GM12878 (cell line): ENCODE measurements at regions not wholly inside any gene's neighbourhood (a gene's known extent, or its start where the extent isn't known, plus 50 kb on each side); places are given as distances from the start of the nearest gene placed in this dataset.

Source experiments
- ATAC-seq: fragments of 200-7000 bp; cut with Tn5 transposase; 3 replicates; pipeline ENCODE4 v1.9.1; 2020; ENCODE audit warnings: mild to moderate bottlenecking, moderate library complexity
- BruUV-seq: library from RNA; stranded (reverse); fragments of 400-500 nt; replicated peaks from 2 replicates; lab custom pipeline; 2021; lab: Mats Ljungman, UMichigan
- CTCF ChIA-PET: fragments of 300-600 bp; sonication (Branson Sonifier 250); formaldehyde crosslinking; extraction: SDS; loops from one replicate; lab custom pipeline; 2021; ENCODE audit warnings: inconsistent platforms; lab: Yijun Ruan, JAX
- POLR2A ChIA-PET: fragments of 350-600 bp; formaldehyde crosslinking; extraction: SDS; loops from one replicate; lab custom pipeline; 2021; ENCODE audit warnings: inconsistent platforms; lab: Charles Lee
- RAD21 ChIA-PET: fragments of 300-600 bp; sonication (Branson Sonifier 250); formaldehyde crosslinking; loops from one replicate; lab custom pipeline; 2023; ENCODE audit warnings: antibody characterized with exemption; ENCODE audit not compliant: unreplicated experiment; lab: Charles Lee
- SMC1A ChIA-PET: fragments of 300-600 bp; sonication (Branson Sonifier 250); formaldehyde crosslinking; loops from one replicate; lab custom pipeline; 2023; ENCODE audit not compliant: unreplicated experiment, uncharacterized antibody; lab: Charles Lee
- DNase-seq: peaks from one replicate; pipeline ENCODE4 v3.0.0-alpha.2; 2011; ENCODE audit warnings: low read depth, low spot score
- FAIRE-seq: peaks from 3 replicates; lab custom pipeline; 2011; peaks lifted over from hg19 to GRCh38; lab: Jason Lieb, UNC
- H2AFZ ChIP-seq: 2 replicates; pipeline ENCODE4 v1.6.0; 2011; ENCODE audit warnings: low read depth, low read length, control low read depth; ENCODE audit not compliant: control insufficient read depth
- H3K27ac ChIP-seq: 2 replicates; pipeline ENCODE4 v1.5.1; 2011; ENCODE audit warnings: control low read depth; ENCODE audit not compliant: control insufficient read depth, insufficient read depth
- H3K27me3 ChIP-seq, 2 experiments: replicated peaks in 1 of 2; 2 replicates each; pipeline versions ENCODE4 v1.6.0 to v1.6.1; 2011; ENCODE audit warnings: low read length in 1 of 2; ENCODE audit not compliant: control insufficient read depth in 2 of 2, insufficient read depth in 2 of 2
- H3K36me3 ChIP-seq, 2 experiments: 2 replicates each; pipeline ENCODE4 v1.5.1; 2011; ENCODE audit warnings: low read length in 1 of 2; ENCODE audit not compliant: control insufficient read depth in 2 of 2, insufficient read depth in 2 of 2
- H3K4me1 ChIP-seq: 2 replicates; pipeline ENCODE4 v1.6.1; 2011; ENCODE audit warnings: mild to moderate bottlenecking, low read length, moderate library complexity, mixed read lengths; ENCODE audit not compliant: control insufficient read depth, insufficient read depth
- H3K4me2 ChIP-seq: 2 replicates; pipeline ENCODE4 v1.6.0; 2011; ENCODE audit warnings: control low read depth; ENCODE audit not compliant: control insufficient read depth, insufficient read depth
- H3K4me3 ChIP-seq: fragments of 200-600 bp; sonication (generic); 2 replicates; pipeline ENCODE4 v1.5.1; 2016
- H3K79me2 ChIP-seq: 2 replicates; pipeline ENCODE4 v1.6.0; 2011; ENCODE audit warnings: low read length; ENCODE audit not compliant: control insufficient read depth, insufficient read depth
- H3K9ac ChIP-seq: 2 replicates; pipeline ENCODE4 v1.8.0; 2011; ENCODE audit warnings: low read length, control low read depth, mixed read lengths; ENCODE audit not compliant: control insufficient read depth, insufficient read depth
- H3K9me3 ChIP-seq: replicated peaks from 3 replicates; pipeline ENCODE4 v1.5.1; 2011; ENCODE audit warnings: mild to moderate bottlenecking, low read length; ENCODE audit not compliant: control insufficient read depth, insufficient read depth
- H4K20me1 ChIP-seq: 2 replicates; pipeline ENCODE4 v1.6.0; 2011; ENCODE audit not compliant: control insufficient read depth, insufficient read depth
- BACH1 ChIP-seq: fragments of 450-650 bp; IDR thresholded peaks from 2 replicates; pipeline ENCODE4 v1.6.1; 2017; ENCODE audit warnings: mild to moderate bottlenecking, borderline replicate concordance
- CBX5 ChIP-seq: sonication (generic); IDR thresholded peaks from 2 replicates; pipeline ENCODE4 v1.6.1; 2016; ENCODE audit warnings: low read depth, moderate library complexity, mild to moderate bottlenecking, inconsistent platforms
- CUX1 ChIP-seq: IDR thresholded peaks from 2 replicates; pipeline ENCODE4 v1.6.1; 2012; ENCODE audit warnings: improper control_type of control experiment, low read depth, low read length; ENCODE audit not compliant: insufficient replicate concordance
- GATAD2B ChIP-seq: fragments of 450-650 bp; conservative IDR thresholded peaks from 2 replicates; pipeline ENCODE4 v1.6.1; 2017; ENCODE audit warnings: low read depth, mild to moderate bottlenecking, moderate library complexity
- HCFC1 ChIP-seq: fragments of 150-350 bp; IDR thresholded peaks from 2 replicates; pipeline ENCODE4 v1.6.1; 2014; ENCODE audit warnings: low read length
- KAT2A ChIP-seq: conservative IDR thresholded peaks from 2 replicates; pipeline ENCODE4 v1.6.1; 2011; ENCODE audit warnings: low read depth, low read length; ENCODE audit not compliant: control insufficient read depth
- NBN ChIP-seq: fragments of 450-650 bp; IDR thresholded peaks from 2 replicates; pipeline ENCODE4 v1.6.1; 2016
- SMAD5 ChIP-seq: IDR thresholded peaks from 2 replicates; pipeline ENCODE4 v1.6.1; 2016; ENCODE audit warnings: antibody characterized with exemption, low read depth
- SREBF1 ChIP-seq: IDR thresholded peaks from 2 replicates; pipeline ENCODE4 v1.6.1; 2012; ENCODE audit warnings: mild to moderate bottlenecking, low read length
- STAT1 ChIP-seq: fragments of 450-650 bp; conservative IDR thresholded peaks from 2 replicates; pipeline ENCODE4 v1.6.1; 2014; ENCODE audit warnings: antibody characterized with exemption, mild to moderate bottlenecking
- in situ Hi-C: fragments of 300-500 bp; cut with MboI; formaldehyde crosslinking; loops from 9 replicates; pipeline ENCODE4 v1.14.3; 2018; ENCODE audit warnings: mixed read lengths
- intact Hi-C: fragments of 100-400 bp; cut with micrococcal nuclease; formaldehyde crosslinking; loops from one replicate; pipeline ENCODE4 v1.14.2; 2022; ENCODE audit not compliant: unreplicated experiment
- TF ChIP-seq, protein P1 (sequence below): fragments of 150-350 bp; IDR thresholded peaks from 2 replicates; pipeline ENCODE4 v1.6.1; 2016; ENCODE audit warnings: low read depth, low read length
- TF ChIP-seq, protein P2 (sequence below): fragments of 450-650 bp; formaldehyde crosslinking; IDR thresholded peaks from 2 replicates; pipeline ENCODE4 v1.4.0; 2020; ENCODE audit warnings: mild to moderate bottlenecking, moderate library complexity
- TF ChIP-seq, protein P3 (sequence below): fragments of 450-650 bp; IDR thresholded peaks from 2 replicates; pipeline ENCODE4 v1.6.1; 2014; ENCODE audit warnings: mild to moderate bottlenecking

GRCh38 chr4:161285461-161285860 lies 878.3 kb downstream of the FSTL5 start:
- intact Hi-C loops = loop anchor here (10.0 kb wide), 1 partner anchor 269 kb away; no protein-coding TSS in a partner anchor
- TF ChIP-seq BACH1 = no peak
- no peak for TF ChIP-seq NBN
- TF ChIP-seq, protein P1, sequence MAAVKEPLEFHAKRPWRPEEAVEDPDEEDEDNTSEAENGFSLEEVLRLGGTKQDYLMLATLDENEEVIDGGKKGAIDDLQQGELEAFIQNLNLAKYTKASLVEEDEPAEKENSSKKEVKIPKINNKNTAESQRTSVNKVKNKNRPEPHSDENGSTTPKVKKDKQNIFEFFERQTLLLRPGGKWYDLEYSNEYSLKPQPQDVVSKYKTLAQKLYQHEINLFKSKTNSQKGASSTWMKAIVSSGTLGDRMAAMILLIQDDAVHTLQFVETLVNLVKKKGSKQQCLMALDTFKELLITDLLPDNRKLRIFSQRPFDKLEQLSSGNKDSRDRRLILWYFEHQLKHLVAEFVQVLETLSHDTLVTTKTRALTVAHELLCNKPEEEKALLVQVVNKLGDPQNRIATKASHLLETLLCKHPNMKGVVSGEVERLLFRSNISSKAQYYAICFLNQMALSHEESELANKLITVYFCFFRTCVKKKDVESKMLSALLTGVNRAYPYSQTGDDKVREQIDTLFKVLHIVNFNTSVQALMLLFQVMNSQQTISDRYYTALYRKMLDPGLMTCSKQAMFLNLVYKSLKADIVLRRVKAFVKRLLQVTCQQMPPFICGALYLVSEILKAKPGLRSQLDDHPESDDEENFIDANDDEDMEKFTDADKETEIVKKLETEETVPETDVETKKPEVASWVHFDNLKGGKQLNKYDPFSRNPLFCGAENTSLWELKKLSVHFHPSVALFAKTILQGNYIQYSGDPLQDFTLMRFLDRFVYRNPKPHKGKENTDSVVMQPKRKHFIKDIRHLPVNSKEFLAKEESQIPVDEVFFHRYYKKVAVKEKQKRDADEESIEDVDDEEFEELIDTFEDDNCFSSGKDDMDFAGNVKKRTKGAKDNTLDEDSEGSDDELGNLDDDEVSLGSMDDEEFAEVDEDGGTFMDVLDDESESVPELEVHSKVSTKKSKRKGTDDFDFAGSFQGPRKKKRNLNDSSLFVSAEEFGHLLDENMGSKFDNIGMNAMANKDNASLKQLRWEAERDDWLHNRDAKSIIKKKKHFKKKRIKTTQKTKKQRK = no peak
- no peak for TF ChIP-seq SMAD5
- no peak for TF ChIP-seq CBX5
- no peak for TF ChIP-seq HCFC1
- TF ChIP-seq STAT1 = no peak
- TF ChIP-seq, protein P2, sequence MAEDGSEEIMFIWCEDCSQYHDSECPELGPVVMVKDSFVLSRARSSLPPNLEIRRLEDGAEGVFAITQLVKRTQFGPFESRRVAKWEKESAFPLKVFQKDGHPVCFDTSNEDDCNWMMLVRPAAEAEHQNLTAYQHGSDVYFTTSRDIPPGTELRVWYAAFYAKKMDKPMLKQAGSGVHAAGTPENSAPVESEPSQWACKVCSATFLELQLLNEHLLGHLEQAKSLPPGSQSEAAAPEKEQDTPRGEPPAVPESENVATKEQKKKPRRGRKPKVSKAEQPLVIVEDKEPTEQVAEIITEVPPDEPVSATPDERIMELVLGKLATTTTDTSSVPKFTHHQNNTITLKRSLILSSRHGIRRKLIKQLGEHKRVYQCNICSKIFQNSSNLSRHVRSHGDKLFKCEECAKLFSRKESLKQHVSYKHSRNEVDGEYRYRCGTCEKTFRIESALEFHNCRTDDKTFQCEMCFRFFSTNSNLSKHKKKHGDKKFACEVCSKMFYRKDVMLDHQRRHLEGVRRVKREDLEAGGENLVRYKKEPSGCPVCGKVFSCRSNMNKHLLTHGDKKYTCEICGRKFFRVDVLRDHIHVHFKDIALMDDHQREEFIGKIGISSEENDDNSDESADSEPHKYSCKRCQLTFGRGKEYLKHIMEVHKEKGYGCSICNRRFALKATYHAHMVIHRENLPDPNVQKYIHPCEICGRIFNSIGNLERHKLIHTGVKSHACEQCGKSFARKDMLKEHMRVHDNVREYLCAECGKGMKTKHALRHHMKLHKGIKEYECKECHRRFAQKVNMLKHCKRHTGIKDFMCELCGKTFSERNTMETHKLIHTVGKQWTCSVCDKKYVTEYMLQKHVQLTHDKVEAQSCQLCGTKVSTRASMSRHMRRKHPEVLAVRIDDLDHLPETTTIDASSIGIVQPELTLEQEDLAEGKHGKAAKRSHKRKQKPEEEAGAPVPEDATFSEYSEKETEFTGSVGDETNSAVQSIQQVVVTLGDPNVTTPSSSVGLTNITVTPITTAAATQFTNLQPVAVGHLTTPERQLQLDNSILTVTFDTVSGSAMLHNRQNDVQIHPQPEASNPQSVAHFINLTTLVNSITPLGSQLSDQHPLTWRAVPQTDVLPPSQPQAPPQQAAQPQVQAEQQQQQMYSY = no peak
- TF ChIP-seq SREBF1 = no peak
- TF ChIP-seq, protein P3, sequence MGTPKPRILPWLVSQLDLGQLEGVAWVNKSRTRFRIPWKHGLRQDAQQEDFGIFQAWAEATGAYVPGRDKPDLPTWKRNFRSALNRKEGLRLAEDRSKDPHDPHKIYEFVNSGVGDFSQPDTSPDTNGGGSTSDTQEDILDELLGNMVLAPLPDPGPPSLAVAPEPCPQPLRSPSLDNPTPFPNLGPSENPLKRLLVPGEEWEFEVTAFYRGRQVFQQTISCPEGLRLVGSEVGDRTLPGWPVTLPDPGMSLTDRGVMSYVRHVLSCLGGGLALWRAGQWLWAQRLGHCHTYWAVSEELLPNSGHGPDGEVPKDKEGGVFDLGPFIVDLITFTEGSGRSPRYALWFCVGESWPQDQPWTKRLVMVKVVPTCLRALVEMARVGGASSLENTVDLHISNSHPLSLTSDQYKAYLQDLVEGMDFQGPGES = no peak
- TF ChIP-seq GATAD2B = no peak
- no peak for TF ChIP-seq KAT2A
- TF ChIP-seq CUX1 = no peak

More at GRCh38 chr4:161285461-161285860, 878.3 kb downstream of the FSTL5 start:
- ChIA-PET POLR2A (no interaction called here), CTCF (no interaction called here), SMC1A (interaction anchor here (1.1 to 1.6 kb wide), 3 partner anchors 10 to 28 kb away, joined by 3 to 5 read pairs (median 3); no protein-coding TSS in a partner anchor), RAD21 (no interaction called here)
- Histone ChIP-seq H3K4me3 (no peak overlapping the region), H3K4me1 (no peaks in the 10 kb centered on the region), H3K36me3 (no peaks in the 10 kb centered on the region), H2AFZ (no peak overlapping the region), H3K27me3 (no peaks in the 10 kb centered on the region), H3K27ac (no peak overlapping the region), H4K20me1 (no peaks in the 10 kb centered on the region), H3K9ac (no peak overlapping the region), H3K4me2 (no peak overlapping the region), H3K79me2 (no peaks in the 10 kb centered on the region), H3K9me3 (no peaks in the 10 kb centered on the region)
- FAIRE-seq = no peak
- ATAC-seq = no peak; the same call in 2 of the 3 replicates
- DNase-seq = no peak
- no TSS peak for BruUV-seq
- in situ Hi-C loops = no loop called here
